ENCODE measurements at regions not wholly inside any gene's neighbourhood (a gene's known extent, or its start where the extent isn't known, plus 50 kb on each side); places are given as distances from the start of the nearest gene placed in this dataset.

GRCh38 chr17:77604973-77605313 is 353.6 kb upstream of the TNRC6C start:
- TF ChIP-seq, protein P1, sequence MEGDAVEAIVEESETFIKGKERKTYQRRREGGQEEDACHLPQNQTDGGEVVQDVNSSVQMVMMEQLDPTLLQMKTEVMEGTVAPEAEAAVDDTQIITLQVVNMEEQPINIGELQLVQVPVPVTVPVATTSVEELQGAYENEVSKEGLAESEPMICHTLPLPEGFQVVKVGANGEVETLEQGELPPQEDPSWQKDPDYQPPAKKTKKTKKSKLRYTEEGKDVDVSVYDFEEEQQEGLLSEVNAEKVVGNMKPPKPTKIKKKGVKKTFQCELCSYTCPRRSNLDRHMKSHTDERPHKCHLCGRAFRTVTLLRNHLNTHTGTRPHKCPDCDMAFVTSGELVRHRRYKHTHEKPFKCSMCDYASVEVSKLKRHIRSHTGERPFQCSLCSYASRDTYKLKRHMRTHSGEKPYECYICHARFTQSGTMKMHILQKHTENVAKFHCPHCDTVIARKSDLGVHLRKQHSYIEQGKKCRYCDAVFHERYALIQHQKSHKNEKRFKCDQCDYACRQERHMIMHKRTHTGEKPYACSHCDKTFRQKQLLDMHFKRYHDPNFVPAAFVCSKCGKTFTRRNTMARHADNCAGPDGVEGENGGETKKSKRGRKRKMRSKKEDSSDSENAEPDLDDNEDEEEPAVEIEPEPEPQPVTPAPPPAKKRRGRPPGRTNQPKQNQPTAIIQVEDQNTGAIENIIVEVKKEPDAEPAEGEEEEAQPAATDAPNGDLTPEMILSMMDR (conservative IDR thresholded peaks at IDR 0.05): no peak
- TF ChIP-seq EZH2 (IDR thresholded peaks at IDR 0.05; ENCODE audit: low read depth): no peak
